KOPT-K1 (cell line): ENCODE measurements at regions not wholly inside any gene's neighbourhood (a gene's known extent, or its start where the extent isn't known, plus 50 kb on each side); places are given as distances from the start of the nearest gene placed in this dataset.

ENCODE experiments used
- H3K27ac ChIP-seq: fragments of 200-600 bp; sonication (generic); 2 replicates; pipeline ENCODE4 v1.5.1; 2016; ENCODE audit warnings: antibody characterized with exemption, mild to moderate bottlenecking, low read depth, low read length; ENCODE audit not compliant: poor library complexity, severe bottlenecking
- H3K36me3 ChIP-seq: fragments of 200-600 bp; sonication (generic); 2 replicates; pipeline ENCODE4 v1.5.1; 2017; ENCODE audit warnings: antibody characterized with exemption, mild to moderate bottlenecking, low read length, moderate library complexity; ENCODE audit not compliant: insufficient read depth
- H3K9me3 ChIP-seq: fragments of 200-600 bp; sonication (generic); 2 replicates; pipeline ENCODE4 v1.5.1; 2017; ENCODE audit warnings: antibody characterized with exemption, low read length, mild to moderate bottlenecking; ENCODE audit not compliant: insufficient read depth, poor library complexity, severe bottlenecking

- Histone ChIP-seq H3K9me3 (peaks cover 15% of the 10 kb centered on the region), H3K36me3 (no peaks in the 10 kb centered on the region), H3K27ac (no peak overlapping the region)
Measured at GRCh38 chr1:172809750-172810149, 150.8 kb downstream of the FASLG start.

- Histone ChIP-seq H3K27ac (no peak overlapping the region), H3K36me3 (no peaks in the 10 kb centered on the region), H3K9me3 (peaks cover 23% of the 10 kb centered on the region)
Measured at GRCh38 chr1:172810480-172811175, 151.7 kb downstream of the FASLG start.

GRCh38 chr1:172811694-172812093, 152.8 kb downstream of the FASLG start:
- Histone ChIP-seq H3K36me3 (no peaks in the 10 kb centered on the region), H3K9me3 (peaks cover 25% of the 10 kb centered on the region), H3K27ac (no peak overlapping the region)

GRCh38 chr1:172812118-172812517, 153.2 kb downstream of the FASLG start:
- Histone ChIP-seq H3K36me3 (no peaks in the 10 kb centered on the region), H3K27ac (no peak overlapping the region), H3K9me3 (peaks cover 25% of the 10 kb centered on the region)

- Histone ChIP-seq H3K27ac (no peak overlapping the region), H3K9me3 (peaks cover 25% of the 10 kb centered on the region), H3K36me3 (no peaks in the 10 kb centered on the region)
Measured at GRCh38 chr1:172813330-172813729, 154.4 kb downstream of the FASLG start.

- Histone ChIP-seq H3K27ac (no peak overlapping the region), H3K36me3 (no peaks in the 10 kb centered on the region), H3K9me3 (peaks cover 25% of the 10 kb centered on the region)
Measured at GRCh38 chr1:172814428-172814827, 155.5 kb downstream of the FASLG start.

- Histone ChIP-seq H3K36me3 (no peaks in the 10 kb centered on the region), H3K27ac (no peak overlapping the region), H3K9me3 (peaks cover 25% of the 10 kb centered on the region)
Measured at GRCh38 chr1:172815740-172816139, 156.8 kb downstream of the FASLG start.

GRCh38 chr1:172818841-172819527, 160.1 kb downstream of the FASLG start:
- Histone ChIP-seq H3K27ac (peak overlapping the region; percentile 62), H3K9me3 (peaks cover 18% of the 10 kb centered on the region)

GRCh38 chr1:172820475-172821158, 161.7 kb downstream of the FASLG start:
- H3K36me3 ChIP-seq: no peaks in the 10 kb centered on the region
- no peak overlapping the region for H3K27ac ChIP-seq
- H3K9me3 ChIP-seq: peaks cover 1% of the 10 kb centered on the region

More at GRCh38 chr1:172818841-172819527, 160.1 kb downstream of the FASLG start:
- no peaks in the 10 kb centered on the region for H3K36me3 ChIP-seq

GRCh38 chr1:172821609-172822274, 162.8 kb downstream of the FASLG start:
- H3K27ac ChIP-seq: no peak overlapping the region
- H3K9me3 ChIP-seq: no peaks in the 10 kb centered on the region
- no peaks in the 10 kb centered on the region for H3K36me3 ChIP-seq

GRCh38 chr1:172822886-172823285, 164.0 kb downstream of the FASLG start:
- H3K36me3 ChIP-seq: no peaks in the 10 kb centered on the region
- no peak overlapping the region for H3K27ac ChIP-seq
- H3K9me3 ChIP-seq: no peaks in the 10 kb centered on the region

GRCh38 chr1:172823534-172823933, 164.6 kb downstream of the FASLG start:
- no peak overlapping the region for H3K27ac ChIP-seq
- no peaks in the 10 kb centered on the region for H3K9me3 ChIP-seq
- no peaks in the 10 kb centered on the region for H3K36me3 ChIP-seq

GRCh38 chr1:172824209-172824608, 165.3 kb downstream of the FASLG start:
- Histone ChIP-seq H3K36me3 (no peaks in the 10 kb centered on the region), H3K9me3 (no peaks in the 10 kb centered on the region), H3K27ac (no peak overlapping the region)

GRCh38 chr1:172826096-172826741, 167.3 kb downstream of the FASLG start:
- Histone ChIP-seq H3K9me3 (no peaks in the 10 kb centered on the region), H3K27ac (peak overlapping the region; percentile 94), H3K36me3 (no peaks in the 10 kb centered on the region)

- Histone ChIP-seq H3K27ac (peak overlapping the region; percentile 94), H3K9me3 (no peaks in the 10 kb centered on the region), H3K36me3 (no peaks in the 10 kb centered on the region)
Measured at GRCh38 chr1:172827301-172827700, 168.4 kb downstream of the FASLG start.
